ENCODE measurements at regions not wholly inside any gene's neighbourhood (a gene's known extent, or its start where the extent isn't known, plus 50 kb on each side); places are given as distances from the start of the nearest gene placed in this dataset.

- no peak for TF ChIP-seq EWSR1 (IDR thresholded peaks at IDR 0.05; ENCODE audit: borderline replicate concordance, low read depth, partially characterized antibody)
These were observed 743.7 kb upstream of the HS6ST1 start (continued) for GRCh38 chr2:129062146-129062912.

- H3K36me3 ChIP-seq (ENCODE audit: control insufficient read depth, insufficient read depth, low read length), result no peaks in the 10 kb centered on the region
- ChIA-PET CTCF (ENCODE audit: low intra/inter-chr PET ratio) (no interaction called here), POLR2A (no interaction called here)
- no peak overlapping the region for H3K9ac ChIP-seq (ENCODE audit: insufficient read depth in 1 of 2, low read depth in 2 of 2, low read length in 2 of 2)
- ATAC-seq, result no peak
- no peak for DNase-seq (ENCODE audit: extremely low read depth in 1 of 4, low spot score in 3 of 4)
- H2AFZ ChIP-seq (ENCODE audit: low read depth, low read length), result no peak overlapping the region
- no peaks in the 10 kb centered on the region for H3K79me2 ChIP-seq (ENCODE audit: control insufficient read depth, insufficient read depth, low read length)
- TF ChIP-seq MIER1 (IDR thresholded peaks at IDR 0.05; ENCODE audit: low read depth), result no peak
- no peak for TF ChIP-seq YY1 (IDR thresholded peaks at IDR 0.05; ENCODE audit: borderline replicate concordance in 1 of 3, control insufficient read depth in 1 of 3, extremely low read depth in 1 of 3, insufficient read depth in 3 of 3, insufficient read length in 1 of 3, insufficient replicate concordance in 2 of 3, low read depth in 1 of 3, low read length in 2 of 3)
- TF ChIP-seq ZBTB26 (CRISPR knock-in tag; IDR thresholded peaks at IDR 0.05), result no peak
- H3K9me3 ChIP-seq (replicated peaks; ENCODE audit: control insufficient read depth, insufficient read depth, low read depth, low read length), result no peaks in the 10 kb centered on the region
- in situ Hi-C loops (cut with MboI), result no loop called here
- peaks cover 0 to 10% of the 10 kb centered on the region in 2 experiments; a peak in 1 of 5 replicates for H3K27me3 ChIP-seq (ENCODE audit: control insufficient read depth in 2 of 2, insufficient read depth in 2 of 2, low read length in 2 of 2)
- FAIRE-seq, result no peak
- intact Hi-C loops (cut with micrococcal nuclease), result no loop called here
- H4K20me1 ChIP-seq (replicated peaks; ENCODE audit: control insufficient read depth, insufficient read depth, low read length), result no peaks in the 10 kb centered on the region; the same call in 1 of the 2 replicates
- no peaks in the 10 kb centered on the region for H3K4me1 ChIP-seq (replicated peaks in 1 of 2; ENCODE audit: control insufficient read depth in 2 of 2, insufficient read depth in 2 of 2, low read length in 2 of 2)
- H3K27ac ChIP-seq (ENCODE audit: extremely low read depth, low read depth, low read length), result no peak overlapping the region
- H3K9me1 ChIP-seq (ENCODE audit: control insufficient read depth, insufficient read depth, low read length), result no peaks in the 10 kb centered on the region
- WGBS (ENCODE audit: insufficient coverage, low coverage, missing lambda C conversion rate), result 0% methylated on average over 1 of the region's 1 CpG
- no TSS peak for BruUV-seq (replicated peaks)
- H3K4me2 ChIP-seq (ENCODE audit: insufficient read depth, low read length), result no peak overlapping the region
- no peak overlapping the region for H3K4me3 ChIP-seq
These were observed 748.4 kb upstream of the HS6ST1 start for GRCh38 chr2:129067070-129067469.
